AG04449 (cell line): ENCODE measurements at regions not wholly inside any gene's neighbourhood (a gene's known extent, or its start where the extent isn't known, plus 50 kb on each side); places are given as distances from the start of the nearest gene placed in this dataset.
"Not testable (repeated sequence)": the region's sequence is repeated elsewhere in the genome, so short reads cannot be mapped to it uniquely, and the experiment has no call there.

Experiments used
- CTCF ChIA-PET: fragments of 350-600 bp; formaldehyde crosslinking; extraction: SDS; loops from one replicate; lab custom pipeline; 2021; ENCODE audit warnings: antibody characterized with exemption; lab: Yijun Ruan, JAX
- POLR2A ChIA-PET: fragments of 400-600, 350-600 bp; formaldehyde crosslinking; extraction: SDS; loops from one replicate; lab custom pipeline; 2020; ENCODE audit warnings: antibody characterized with exemption, inconsistent platforms; lab: Yijun Ruan, JAX
- DNase-seq: peaks from one replicate; pipeline ENCODE4 v3.0.0-alpha.2; 2010; ENCODE audit warnings: low read depth, low spot score
- H3K4me3 ChIP-seq: 2 replicates; pipeline ENCODE4 v1.5.1; 2011; ENCODE audit warnings: low read depth, mild to moderate bottlenecking, control low read depth, low read length
- CTCF ChIP-seq: IDR thresholded peaks from one replicate; pipeline ENCODE4 v1.5.1; 2011; ENCODE audit warnings: mild to moderate bottlenecking, moderate library complexity, low read length, control low read depth, inconsistent platforms; ENCODE audit not compliant: insufficient read depth; ENCODE audit errors: missing control alignments

DNA sequence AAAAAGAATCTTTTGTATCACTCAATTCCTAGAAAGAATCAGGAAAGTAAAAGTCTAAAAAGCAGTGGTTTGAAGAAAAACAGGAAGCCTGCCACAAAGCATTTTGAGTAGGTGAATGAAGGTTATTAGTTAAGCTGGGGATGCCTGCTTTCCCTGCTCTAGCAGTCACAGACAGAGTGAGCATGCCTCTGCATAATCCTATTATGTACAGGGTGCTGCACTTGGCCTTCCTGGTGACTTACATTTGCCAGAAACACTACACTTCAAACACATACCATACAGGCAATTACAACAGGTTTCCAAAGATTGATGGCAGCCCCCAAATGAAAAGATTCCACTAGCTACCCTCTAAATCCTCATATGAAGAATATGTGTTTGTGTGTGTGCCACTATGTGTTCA, 130.8 kb downstream of the TPBG start:
- ChIA-PET CTCF (no interaction called here), POLR2A (no interaction called here)
- no peak for TF ChIP-seq CTCF
- no peak overlapping the region for H3K4me3 ChIP-seq
- DNase-seq = no peak

DNA sequence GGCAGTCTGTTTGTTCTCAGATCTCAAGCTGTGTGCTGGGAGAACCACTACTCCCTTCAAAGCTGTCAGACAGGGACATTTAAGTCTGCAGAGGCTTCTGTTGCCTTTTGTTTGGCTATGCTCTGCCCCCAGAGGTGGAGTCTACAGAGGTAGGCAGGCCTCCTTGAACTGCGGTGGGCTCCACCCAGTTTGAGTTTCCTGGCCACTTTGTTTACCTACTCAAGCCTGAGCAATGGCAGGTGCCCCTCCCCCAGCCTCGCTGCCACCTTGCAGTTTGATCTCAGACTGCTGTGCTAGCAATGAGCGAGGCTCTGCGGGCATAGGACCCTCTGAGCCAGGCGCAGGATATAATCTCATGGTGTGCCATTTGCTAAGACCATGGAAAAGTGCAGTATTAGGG, 138.3 kb downstream of the TPBG start:
- POLR2A ChIA-PET, H3K4me3 ChIP-seq, CTCF ChIA-PET, DNase-seq: not testable (repeated sequence)

GRCh38 chr6:82506526-82506925, 142.9 kb downstream of the TPBG start:
- no peak overlapping the region for H3K4me3 ChIP-seq
- CTCF ChIA-PET = no interaction called here
- no peak for DNase-seq
- POLR2A ChIA-PET = no interaction called here
- TF ChIP-seq CTCF = no peak

DNA sequence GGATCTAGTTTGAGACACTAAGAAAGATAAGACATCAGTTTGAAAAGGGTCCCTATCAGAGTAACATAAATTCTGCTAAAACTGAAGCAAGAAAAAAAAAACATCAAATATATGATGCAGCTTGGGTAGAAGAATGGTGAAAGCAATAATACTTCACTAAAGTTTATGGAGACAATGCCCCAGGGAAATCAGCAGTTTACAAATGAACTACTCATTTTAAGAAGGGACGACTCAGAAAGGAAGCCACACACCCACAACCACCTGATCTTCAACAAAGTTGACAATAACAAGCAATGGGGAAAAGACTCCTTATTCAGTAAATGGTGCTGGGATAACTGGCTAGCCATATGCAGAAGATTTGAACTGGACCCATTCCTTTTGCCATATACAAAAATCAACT, 143.5 kb downstream of the TPBG start:
- TF ChIP-seq CTCF = no peak
- no peak overlapping the region for H3K4me3 ChIP-seq
- ChIA-PET CTCF (no interaction called here), POLR2A (no interaction called here)
- DNase-seq = no peak

GRCh38 chr6:82511546-82511945, 147.9 kb downstream of the TPBG start:
- POLR2A ChIA-PET = no interaction called here

GRCh38 chr6:82517896-82518295, 154.3 kb downstream of the TPBG start:
- POLR2A ChIA-PET, H3K4me3 ChIP-seq, DNase-seq, CTCF ChIA-PET: not testable (repeated sequence)

More at GRCh38 chr6:82511546-82511945, 147.9 kb downstream of the TPBG start:
- no peak for TF ChIP-seq CTCF
- DNase-seq = no peak
- no peak overlapping the region for H3K4me3 ChIP-seq
- CTCF ChIA-PET = no interaction called here

- no peak for TF ChIP-seq CTCF
- CTCF ChIA-PET = no interaction called here
- no peak overlapping the region for H3K4me3 ChIP-seq
- no peak for DNase-seq
- POLR2A ChIA-PET = no interaction called here
These were observed 157.8 kb downstream of the TPBG start for GRCh38 chr6:82521369-82521768.

DNA sequence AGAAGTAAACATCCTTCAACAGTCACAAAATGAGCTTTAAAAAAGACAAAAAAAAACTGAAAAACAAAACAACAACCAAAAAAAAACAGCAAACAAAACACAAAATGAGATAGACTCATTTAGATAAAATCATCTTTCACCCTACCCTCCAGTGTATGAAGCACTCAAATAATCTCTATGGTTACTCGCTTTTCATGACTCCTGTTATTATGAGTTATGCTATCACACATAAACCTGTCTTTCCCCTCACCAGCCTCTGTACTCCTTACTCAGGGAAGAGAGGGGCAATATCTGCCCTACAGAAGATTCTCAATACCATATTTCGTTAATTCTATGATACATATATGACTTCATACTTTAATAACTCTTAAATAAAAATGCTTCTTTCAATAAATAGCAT, 158.2 kb downstream of the TPBG start:
- no peak for DNase-seq
- ChIA-PET CTCF (no interaction called here), POLR2A (no interaction called here)
- H3K4me3 ChIP-seq = no peak overlapping the region
- TF ChIP-seq CTCF = no peak
